Putamen (tissue), 1 donor: ENCODE measurements at regions not wholly inside any gene's neighbourhood (a gene's known extent, or its start where the extent isn't known, plus 50 kb on each side); places are given as distances from the start of the nearest gene placed in this dataset.
"Not testable (repeated sequence)": the region's sequence is repeated elsewhere in the genome, so short reads cannot be mapped to it uniquely, and the experiment has no call there.

Source experiments
- DNase-seq: peaks from one replicate; pipeline ENCODE4 v3.0.0-alpha.2; 2016; ENCODE audit warnings: low spot score

DNA sequence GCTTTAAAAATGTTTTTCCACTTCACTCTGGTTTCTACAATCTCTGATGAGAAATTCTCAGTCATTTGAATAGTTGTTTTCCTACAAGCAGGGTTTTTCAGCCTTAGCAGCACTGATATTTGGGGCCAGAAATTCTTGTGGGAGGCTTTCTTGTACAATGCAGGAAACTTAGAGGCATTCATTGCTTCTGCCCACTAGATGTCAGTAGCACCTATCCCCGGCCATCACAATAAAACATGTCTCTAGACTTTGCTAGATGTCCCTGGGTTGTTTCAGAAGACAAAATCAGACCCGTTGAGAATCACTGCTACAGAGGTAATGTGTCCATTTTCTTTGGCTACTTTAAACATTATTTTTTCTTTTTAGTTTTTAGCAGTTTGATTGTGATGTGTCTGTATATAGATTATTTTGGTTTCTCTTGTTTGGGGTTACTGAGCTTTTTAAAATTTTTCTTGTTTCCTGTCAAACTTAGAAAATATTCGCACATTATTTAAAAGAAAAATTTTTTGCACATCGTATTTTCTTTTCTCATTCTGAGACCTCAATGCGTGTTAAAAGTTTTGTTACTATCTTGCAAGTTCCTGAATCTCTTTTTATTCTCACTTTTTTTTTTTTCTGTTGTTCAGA lies 60.8 kb upstream of the CCDC179 start:
- DNase-seq = no peak

DNA sequence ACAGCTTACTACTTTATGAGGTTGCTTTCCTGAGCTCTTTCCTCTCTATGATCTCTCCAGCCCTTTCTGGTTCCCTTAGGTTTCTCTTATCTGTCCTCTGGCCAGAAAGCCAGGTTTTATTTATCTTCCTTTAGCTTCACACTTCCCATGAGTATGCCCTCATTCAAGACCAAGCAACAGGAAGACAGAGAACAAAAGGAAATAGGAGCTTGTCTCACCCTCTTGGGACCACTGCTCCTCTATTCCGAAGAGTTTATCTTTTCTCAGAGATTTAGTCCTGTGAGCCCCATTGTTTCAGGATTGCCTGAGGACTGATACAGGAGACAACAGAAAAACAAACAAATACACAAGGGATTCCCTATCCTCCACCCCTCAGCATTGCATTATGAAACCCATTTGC lies 62.4 kb upstream of the CCDC179 start:
- no peak for DNase-seq

DNA sequence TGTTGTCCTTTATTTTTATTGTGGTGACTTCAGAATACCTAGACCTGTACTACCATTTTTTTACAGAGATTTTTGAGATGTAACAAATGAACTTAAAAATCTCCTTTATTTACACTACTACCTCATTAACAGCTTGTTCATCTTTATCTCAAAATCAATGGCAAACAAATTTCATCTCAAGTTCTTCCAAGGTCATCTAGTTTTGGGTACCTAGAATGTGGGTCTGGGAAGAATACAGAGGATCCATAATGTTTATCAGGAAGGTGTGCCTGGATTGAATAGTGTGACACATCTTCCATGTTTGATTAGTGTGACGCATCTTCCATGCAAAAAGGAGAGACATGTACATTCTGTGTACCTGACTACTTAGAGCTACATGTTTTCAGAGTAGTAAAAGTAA lies 63.3 kb upstream of the CCDC179 start:
- no peak for DNase-seq

DNA sequence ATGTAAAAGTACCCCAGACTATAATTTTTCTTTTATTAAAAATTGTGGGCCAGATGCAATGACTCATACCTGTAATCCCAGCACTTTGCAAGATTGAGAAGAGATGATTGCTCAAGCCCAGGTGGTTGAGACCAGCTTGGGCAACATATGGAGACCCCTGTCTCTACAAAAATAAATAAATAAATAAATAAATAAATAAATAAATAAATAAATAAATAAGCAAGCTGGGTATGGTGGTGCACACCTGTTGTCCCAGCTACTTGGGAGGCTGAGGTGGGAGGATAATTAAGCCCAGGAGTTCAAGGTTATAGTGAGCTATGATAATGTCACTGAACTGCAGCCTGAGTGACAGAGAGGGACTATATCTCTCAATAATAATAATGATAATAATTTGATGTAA lies 66.1 kb upstream of the CCDC179 start:
- DNase-seq = no peak

DNA sequence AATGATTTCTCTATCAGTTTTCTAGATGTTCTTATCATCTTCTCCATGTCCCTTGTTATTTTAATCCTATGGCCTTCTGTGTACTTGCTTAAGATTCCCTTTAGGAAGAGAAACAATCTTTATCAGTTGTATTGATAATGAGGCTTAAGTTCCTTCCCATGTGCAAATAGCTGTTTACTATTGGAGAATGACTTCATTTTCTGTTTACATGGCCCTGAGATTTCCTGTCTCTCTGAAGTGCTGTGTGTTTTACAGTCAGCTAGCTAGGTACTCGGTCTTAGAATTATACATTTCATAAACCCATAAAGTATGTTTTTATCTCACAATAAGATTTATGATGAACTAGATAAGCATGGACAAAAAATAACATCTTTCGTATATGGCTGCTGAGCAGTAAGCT lies 67.5 kb upstream of the CCDC179 start:
- no peak for DNase-seq

DNA sequence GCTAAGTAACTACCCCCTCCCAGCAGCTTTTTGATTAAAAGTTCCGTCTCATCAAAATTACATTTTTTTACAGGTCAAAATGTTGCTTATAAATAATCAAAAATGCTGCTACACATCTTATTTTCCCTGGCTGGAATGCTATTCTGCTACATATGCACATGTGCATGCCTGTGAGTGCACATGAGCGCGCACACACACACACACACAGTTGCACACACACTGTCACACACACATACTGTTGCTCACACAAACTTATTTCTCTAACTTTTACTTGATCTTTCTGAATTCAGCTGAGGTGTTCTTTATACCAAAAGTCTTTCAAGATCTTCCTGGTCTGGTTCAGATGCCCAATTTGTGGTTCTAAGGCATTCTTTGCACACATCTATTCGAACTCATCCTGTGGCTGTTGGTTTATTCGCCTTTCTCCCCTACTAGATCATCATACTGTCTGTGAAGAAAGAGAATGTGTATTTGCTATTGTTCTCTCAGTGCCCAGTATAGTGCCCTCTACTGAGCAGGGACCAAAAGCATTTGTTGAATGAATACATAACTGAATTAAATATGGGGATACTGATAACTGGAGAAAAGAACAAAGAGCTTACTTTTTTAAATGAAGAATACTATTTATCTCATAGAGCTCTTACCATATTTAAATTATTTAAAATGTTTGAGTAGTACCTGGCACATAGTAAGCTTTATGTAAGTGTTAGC lies 68.1 kb upstream of the CCDC179 start:
- DNase-seq = no peak

DNA sequence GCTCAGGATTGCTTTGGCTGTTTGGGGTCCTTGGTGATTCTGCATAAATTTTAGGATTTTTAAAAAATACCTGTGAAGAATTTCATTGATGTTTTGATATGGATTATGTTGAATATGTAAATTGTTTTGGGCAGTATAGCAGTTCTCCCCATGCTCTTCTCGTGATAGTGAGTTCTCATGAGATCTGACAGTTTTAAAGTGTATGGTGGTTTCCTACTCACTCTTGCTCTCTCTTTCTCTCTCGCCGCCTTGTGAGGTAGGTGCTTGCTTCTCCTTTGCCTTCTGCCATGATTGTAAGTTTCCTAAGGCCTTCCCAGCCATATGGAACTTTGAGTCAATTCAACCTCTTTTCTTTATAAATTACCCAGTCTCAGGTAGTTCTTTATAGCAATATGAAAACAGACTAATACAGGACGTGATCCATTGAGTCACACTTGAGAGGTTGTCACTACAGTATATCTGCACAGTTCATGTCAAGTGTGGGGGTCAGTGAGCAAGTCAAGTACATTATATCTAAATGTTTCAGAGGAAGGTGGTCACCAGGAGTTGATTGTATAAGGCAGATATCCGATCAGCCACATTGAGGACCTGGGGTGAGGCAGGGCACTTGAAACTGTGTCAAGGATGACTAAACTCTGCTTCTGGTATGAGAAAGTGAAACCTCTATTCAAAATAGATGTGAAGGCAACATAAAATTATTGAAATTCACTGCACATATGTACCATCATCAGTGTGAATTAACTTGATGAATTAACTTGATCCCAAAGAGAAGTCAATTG lies 70.7 kb upstream of the CCDC179 start:
- no peak for DNase-seq

DNA sequence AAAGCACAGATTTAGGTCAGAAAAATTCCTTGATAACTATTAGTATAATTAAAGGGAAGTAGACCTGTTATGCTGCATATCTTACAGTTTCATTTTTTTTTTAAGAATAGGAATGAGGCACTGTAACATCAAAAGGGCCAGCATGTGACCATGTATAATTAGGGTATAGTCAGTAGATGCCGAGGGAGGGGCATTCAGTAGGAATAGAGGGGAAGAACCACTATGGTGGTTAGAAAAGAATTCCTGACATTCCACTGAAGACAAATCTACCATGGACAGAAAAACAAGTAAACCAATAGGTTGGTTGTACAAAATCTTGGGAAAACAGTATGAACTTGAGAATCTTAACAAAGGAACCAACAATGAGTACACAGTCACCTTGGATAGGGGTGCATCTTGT lies 78.4 kb upstream of the CCDC179 start:
- DNase-seq = no peak

DNA sequence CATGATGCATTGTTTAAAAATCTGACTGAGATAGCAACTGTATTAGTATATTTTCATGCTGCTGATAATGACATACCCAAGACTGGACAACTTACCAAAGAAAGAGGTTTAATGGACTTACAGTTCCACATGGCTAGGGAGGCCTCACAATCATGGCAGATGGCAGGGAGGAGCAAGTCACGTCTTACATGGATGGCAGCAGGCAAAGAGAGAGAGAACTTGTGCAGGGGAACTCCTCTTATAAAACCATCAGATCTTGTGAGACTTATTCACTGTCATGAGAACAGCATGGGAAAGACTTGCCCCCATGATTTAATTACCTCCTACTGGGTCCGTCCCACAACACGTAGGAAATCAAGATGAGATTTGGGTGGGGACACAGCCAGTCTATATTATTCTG lies 81.3 kb upstream of the CCDC179 start:
- DNase-seq = not testable (repeated sequence)

DNA sequence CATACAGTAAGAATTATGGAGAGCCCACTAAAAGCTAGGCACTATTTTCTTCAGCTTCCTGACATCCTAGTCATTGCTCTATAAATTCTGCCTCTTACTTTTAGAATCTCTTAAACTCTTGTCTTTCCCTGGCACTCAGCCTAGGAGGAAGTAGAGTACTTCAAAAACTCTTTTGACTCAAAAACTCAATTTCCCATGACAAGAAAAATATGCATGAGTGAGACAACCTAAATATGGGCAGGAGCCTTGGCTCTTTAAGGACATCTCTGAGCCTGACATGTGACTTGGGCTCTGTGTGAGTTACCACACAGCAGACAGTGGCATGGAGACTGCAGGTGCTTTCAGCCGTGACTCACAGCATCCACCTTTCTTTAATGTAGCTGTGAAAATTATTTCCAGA lies 97.5 kb upstream of the CCDC179 start:
- peak; percentile 3 for DNase-seq

DNA sequence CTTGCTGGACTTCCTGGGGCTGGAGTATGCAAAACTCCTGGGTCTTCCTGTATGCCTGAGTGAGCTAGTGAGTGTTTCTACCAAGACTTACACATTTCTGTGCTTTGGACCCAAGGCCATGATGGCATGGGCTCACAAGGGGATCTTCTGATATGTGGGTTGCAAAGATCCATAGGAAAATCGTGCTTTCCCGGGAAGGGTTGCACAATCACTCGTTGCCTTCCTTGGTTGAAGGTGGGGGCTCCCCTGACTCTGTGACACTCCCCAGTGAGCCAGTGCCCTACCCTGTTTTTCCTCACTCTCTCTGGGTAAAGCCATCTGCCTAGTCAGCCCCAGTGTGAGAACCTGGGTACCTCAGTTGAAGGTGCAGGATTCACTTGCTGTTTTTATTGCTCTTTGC lies 114.0 kb upstream of the CCDC179 start:
- DNase-seq = no peak

DNA sequence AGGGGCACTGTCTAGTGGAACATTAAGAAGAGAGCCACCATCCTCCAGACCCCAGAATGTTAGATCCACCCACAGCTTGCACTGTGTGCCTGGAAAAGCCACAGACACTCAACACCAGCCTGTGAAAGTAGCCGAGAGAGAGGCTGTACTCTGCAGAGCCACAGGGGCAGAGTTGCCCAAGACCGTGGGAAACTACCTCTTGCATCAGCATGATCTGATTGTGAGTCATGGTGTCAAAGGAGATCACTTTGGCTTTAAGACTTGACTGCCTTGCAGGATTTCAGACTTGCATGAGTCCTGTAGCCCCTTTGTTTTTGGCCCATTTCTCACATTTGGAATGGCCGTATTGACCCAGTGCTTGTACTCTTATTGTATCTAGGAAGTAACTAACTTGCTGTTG lies 115.9 kb upstream of the CCDC179 start:
- DNase-seq = no peak

DNA sequence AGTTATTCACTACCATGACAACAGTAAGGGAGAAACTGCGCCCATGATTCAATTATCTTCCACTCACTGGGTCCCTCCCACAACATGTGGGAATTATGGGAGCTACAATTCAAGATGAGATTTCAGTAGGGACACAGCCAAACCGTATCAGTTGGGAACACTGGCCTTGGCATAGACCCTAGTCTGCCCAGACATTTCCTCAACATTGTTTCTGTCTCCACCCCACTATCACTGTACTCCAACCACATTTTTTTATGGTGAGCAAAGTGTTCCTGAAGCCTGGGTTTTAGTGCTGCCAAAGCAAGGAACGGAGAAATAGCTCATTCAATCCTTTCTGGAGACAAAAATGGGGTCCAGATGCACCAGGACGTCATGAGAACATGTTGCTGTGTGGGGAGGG lies 122.6 kb upstream of the CCDC179 start:
- no peak for DNase-seq

DNA sequence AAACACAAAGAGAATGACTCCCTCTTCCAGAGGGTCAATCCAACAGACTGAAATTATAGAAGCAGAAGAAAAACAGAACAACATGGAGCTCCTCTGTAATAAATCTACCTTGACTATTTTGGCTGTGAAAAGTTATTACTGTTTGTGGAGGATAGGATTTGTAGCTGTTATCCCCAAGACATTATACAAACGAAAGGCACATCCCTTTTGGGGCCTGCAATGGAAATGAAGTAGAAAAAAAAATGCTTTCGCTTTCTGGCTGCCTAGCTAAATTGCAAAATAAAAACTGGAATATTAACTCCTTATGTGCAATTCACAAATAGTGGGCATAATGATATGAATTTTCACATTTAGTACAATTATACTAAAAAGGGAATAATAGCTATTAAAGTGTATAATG lies 123.8 kb upstream of the CCDC179 start:
- no peak for DNase-seq

DNA sequence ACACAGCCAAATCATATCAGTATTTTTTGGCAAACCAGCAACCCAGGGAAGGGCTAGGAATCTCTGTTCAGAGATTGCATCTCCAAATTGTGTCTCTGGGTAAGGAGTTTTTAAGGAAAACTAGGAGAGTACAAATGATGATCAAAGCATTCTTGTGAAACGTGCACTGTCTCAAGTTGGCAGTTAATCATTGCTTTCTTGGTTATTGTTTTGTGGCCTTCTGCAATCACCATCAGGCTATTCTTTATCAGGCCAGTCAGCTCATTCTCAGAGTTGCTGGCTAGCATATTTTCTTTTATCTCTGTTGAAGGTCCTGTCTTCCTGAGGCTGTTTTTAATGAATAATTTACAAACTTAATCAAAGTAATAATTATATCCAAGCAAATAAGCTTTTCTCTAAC lies 129.1 kb upstream of the CCDC179 start:
- no peak for DNase-seq

DNA sequence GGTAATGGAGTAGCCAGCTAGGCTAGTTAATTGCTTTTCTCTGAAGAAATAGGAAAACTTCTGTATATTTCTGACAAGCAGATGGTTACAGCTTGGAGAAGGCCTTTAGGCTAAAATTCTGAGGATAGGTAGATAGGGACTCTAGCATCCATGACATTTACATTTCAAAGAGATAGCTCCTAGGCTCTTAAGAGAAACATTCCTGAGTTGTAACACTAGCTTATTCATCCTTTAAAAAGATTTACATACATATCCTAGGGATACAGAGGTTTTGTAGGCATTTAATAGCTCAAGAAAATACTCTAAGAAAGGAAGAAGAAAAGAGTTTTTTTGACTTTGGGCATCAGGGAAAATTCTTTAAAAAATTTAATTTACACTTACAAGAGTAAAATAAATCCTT lies 130.9 kb upstream of the CCDC179 start:
- DNase-seq = no peak

DNA sequence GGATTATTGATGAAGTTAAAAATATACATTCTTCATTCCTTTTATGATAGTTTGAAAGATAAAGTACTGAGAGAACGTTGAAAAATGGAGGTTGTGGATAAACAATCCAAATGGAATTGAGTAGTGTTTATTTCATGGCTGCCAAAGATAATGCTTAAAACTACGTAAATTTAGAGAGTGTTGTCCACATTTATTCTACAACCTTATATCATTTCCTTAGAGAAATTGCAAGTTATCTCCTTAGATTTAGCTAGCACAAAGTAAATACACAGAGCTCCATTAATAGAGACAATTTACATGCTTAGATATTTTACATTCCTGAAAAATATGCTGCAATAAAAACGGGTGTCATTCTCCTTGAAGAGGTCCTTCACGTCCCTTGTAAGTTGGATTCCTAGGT lies 146.5 kb upstream of the CCDC179 start:
- DNase-seq = no peak

DNA sequence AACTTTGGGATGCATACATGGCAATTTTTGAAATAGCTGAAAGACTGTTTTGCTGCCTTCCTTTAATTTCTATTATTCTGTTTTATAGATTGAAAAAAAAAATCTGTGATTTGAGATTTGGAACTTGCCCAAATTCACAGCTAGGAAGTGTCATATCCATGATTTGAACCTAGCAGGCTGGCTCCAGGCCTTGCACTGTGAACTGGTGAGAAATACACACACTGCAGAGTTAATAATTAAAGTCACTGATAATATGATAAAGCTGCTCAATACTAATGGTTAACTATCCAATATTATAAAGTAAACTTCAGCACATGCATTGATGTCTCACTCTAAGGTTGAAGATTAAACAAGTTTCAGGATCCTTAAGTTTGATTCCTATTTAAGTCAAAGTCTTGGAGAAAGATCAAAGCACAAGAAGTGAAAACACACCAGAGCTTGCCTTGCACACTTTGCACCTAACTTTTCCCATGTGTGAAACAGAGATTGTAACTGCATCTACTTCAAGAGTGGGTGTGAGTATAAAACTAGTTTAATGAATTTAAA lies 150.6 kb upstream of the CCDC179 start:
- DNase-seq = no peak

DNA sequence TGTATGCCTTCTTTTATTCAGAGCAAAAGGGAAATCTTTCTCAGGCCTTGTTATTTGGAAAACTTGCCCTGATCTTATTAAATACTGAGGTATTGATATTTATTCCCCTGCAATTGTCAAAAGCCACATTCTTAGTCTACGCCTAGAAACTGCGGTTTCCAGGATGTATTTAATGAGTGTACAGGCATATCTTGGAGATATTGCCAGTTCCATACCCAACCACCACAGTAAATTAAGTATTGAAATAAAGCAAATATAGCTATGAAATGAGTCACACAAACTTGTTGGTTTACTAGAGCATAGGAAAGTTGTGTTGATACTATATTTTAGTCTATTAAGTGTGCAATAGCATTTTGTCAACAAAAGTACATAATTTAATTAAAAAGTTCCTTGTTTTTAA lies 152.7 kb upstream of the CCDC179 start:
- no peak for DNase-seq

DNA sequence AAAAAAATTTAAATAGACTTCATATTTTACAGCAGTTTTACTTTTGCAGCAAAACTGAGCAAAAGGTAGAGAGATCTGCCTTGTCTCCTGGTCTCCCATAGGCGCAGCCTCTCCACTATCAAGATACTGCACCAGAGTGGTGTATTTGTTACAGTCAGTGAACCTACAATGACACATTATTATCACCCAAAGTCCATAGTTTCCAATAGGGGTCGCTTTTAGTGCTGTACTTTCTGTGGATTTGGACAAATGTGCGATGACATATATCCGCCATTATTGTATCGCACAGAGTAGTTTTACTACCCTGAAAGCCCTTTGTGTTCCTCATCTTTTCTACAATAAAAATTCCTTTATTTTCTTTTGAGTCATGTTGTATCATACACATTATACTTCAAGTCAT lies 153.2 kb upstream of the CCDC179 start:
- no peak for DNase-seq

DNA sequence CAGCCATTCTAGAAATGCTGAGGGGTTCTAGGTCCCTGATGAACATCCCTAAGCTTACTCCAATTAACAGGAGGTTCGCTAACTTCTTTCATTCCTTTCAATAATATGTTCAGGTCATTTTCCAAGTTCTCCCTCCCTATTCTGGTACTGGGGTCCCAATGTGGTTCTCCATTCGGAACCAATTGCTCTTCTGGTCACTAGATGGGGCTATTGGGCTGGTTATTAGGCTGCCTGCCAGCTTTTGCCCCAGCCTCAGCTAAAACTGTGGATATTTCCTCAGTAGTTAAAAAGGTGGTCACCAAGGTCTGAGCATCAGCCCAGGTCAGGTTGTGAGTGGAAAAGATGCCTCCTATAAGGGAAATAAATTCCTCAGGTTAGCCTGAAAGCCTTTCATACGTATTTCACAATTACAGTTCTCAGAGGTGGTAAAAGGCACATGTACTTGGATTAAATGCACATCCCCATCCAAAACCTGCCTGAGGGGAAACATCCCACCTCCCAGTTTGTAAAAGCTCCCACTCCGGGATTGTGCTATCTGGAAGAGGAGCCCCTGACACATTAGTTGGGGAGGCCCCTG lies 161.1 kb upstream of the CCDC179 start:
- DNase-seq = peak; percentile 4

DNA sequence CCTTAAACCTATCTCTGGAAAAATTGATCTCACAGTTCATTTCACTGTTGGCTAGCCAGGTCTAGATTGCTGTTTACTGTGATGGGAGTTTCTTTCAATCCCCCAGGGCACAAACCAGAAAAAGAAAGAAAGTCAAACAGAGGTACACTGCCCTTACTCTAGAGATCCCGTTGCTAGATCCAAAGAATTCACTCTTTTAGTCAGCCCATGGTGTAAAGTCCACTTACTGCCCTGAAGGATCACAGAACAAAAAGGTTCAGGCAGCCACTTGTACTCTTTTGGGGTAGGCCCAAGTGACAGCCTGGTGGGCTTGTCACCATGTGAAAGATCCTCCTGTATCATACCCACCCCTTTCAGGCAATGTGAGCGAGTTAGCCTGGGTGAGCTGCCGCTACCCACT lies 162.6 kb upstream of the CCDC179 start:
- DNase-seq = no peak

DNA sequence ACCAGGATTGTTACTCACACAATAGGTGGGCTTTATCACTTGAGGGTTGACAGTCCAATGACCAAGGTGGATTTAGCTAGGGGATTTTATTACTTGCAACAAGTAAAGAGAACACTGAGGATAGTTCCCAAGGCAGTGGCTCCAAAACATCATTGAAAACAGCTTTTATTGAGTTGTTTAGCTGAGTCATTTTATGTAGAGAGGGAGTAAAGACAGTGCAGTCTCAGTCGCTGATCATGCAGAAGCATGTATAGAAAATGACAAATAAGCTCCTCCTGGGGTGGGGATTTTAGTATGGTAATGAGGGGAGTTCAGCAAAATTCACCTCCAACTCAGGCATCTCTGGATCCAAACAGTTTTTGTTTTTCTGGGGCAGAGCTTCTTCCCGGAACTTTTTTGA lies 163.0 kb upstream of the CCDC179 start:
- DNase-seq = no peak
